HG02981 (cell line): ENCODE measurements at regions not wholly inside any gene's neighbourhood (a gene's known extent, or its start where the extent isn't known, plus 50 kb on each side); places are given as distances from the start of the nearest gene placed in this dataset.

Experiments used
- ATAC-seq: cut with Tn5 transposase; IDR thresholded peaks from one replicate; pipeline ENCODE4 v1.9.1; 2021; ENCODE audit warnings: mild to moderate bottlenecking, moderate library complexity; ENCODE audit not compliant: unreplicated experiment

GRCh38 chr2:129296806-129297205 is 682.7 kb upstream of the RAB6C start:
- ATAC-seq = no peak

- no peak for ATAC-seq
Observed at GRCh38 chr2:129297430-129297829, 682.0 kb upstream of the RAB6C start.

GRCh38 chr2:129299338-129299737 is 680.1 kb upstream of the RAB6C start:
- no peak for ATAC-seq

- ATAC-seq = no peak
Observed at GRCh38 chr2:129299756-129300155, 679.7 kb upstream of the RAB6C start.

- no peak for ATAC-seq
Observed at GRCh38 chr2:129300456-129300855, 679.0 kb upstream of the RAB6C start.

- ATAC-seq = no peak
Observed at GRCh38 chr2:129301431-129301913, 678.0 kb upstream of the RAB6C start.

GRCh38 chr2:129302106-129302505 is 677.4 kb upstream of the RAB6C start:
- no peak for ATAC-seq

GRCh38 chr2:129302561-129303183 is 676.8 kb upstream of the RAB6C start:
- no peak for ATAC-seq

- ATAC-seq = no peak
Observed at GRCh38 chr2:129314120-129314519, 665.3 kb upstream of the RAB6C start.

- ATAC-seq = no peak
Observed at GRCh38 chr2:129318581-129319421, 660.7 kb upstream of the RAB6C start.

- no peak for ATAC-seq
Observed at GRCh38 chr2:129319422-129319717, 660.1 kb upstream of the RAB6C start.

- no peak for ATAC-seq
Observed at GRCh38 chr2:129320288-129320687, 659.2 kb upstream of the RAB6C start.

- no peak for ATAC-seq
Observed at GRCh38 chr2:129324349-129324748, 655.1 kb upstream of the RAB6C start.

- ATAC-seq = no peak
Observed at GRCh38 chr2:129325151-129325550, 654.3 kb upstream of the RAB6C start.

GRCh38 chr2:129329574-129329973 is 649.9 kb upstream of the RAB6C start:
- ATAC-seq = no peak

- no peak for ATAC-seq
Observed at GRCh38 chr2:129330504-129330903, 649.0 kb upstream of the RAB6C start.

- no peak for ATAC-seq
Observed at GRCh38 chr2:129331638-129332037, 647.8 kb upstream of the RAB6C start.

GRCh38 chr2:129334128-129334527 is 645.3 kb upstream of the RAB6C start:
- no peak for ATAC-seq

GRCh38 chr2:129334696-129335410 is 644.6 kb upstream of the RAB6C start:
- ATAC-seq = no peak

GRCh38 chr2:129336276-129336675 is 643.2 kb upstream of the RAB6C start:
- ATAC-seq = no peak

GRCh38 chr2:129337076-129337475 is 642.4 kb upstream of the RAB6C start:
- no peak for ATAC-seq

GRCh38 chr2:129345540-129345939 is 633.9 kb upstream of the RAB6C start:
- no peak for ATAC-seq
